ENCODE measurements at regions not wholly inside any gene's neighbourhood (a gene's known extent, or its start where the extent isn't known, plus 50 kb on each side); places are given as distances from the start of the nearest gene placed in this dataset.

DNA sequence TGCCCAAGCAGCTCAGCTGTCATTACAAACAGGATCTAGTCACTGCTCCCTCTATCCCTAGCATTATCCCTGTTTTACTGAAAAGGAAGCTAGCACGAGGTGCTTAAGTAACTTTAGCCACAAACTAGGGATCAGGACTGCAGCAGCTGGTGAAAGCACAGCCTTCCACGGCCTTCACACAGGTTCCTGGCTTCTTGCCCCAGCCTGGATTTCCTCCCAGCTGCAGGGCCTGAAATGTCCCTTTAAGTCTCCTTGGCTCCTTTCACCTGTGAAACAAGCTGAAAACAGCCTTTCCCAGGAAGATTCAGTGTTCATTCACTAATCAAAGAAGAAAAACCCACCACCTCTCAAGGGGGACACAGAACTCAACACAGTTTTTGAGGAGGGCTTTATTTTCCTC lies 754.5 kb downstream of the DIAPH3 start:
- Histone ChIP-seq H3K27me3 (ENCODE audit: control insufficient read depth, insufficient read depth, low read length) (no peaks in the 10 kb centered on the region), H3K27ac (ENCODE audit: low read length) (no peak overlapping the region), H3K36me3 (ENCODE audit: control insufficient read depth, insufficient read depth, low read length) (no peaks in the 10 kb centered on the region), H3K4me1 (ENCODE audit: control insufficient read depth, insufficient read depth, low read length) (no peaks in the 10 kb centered on the region), H3K9me3 (ENCODE audit: control insufficient read depth, insufficient read depth, low read length) (peaks cover 7% of the 10 kb centered on the region), H3K4me3 (ENCODE audit: low read length) (no peak overlapping the region)
- H3K9me3 Mint-ChIP-seq: peaks cover 13 to 17% of the 10 kb centered on the region in 2 donors
- H3K36me3 Mint-ChIP-seq: peaks cover 16% of the 10 kb centered on the region
- TF ChIP-seq, protein P1, sequence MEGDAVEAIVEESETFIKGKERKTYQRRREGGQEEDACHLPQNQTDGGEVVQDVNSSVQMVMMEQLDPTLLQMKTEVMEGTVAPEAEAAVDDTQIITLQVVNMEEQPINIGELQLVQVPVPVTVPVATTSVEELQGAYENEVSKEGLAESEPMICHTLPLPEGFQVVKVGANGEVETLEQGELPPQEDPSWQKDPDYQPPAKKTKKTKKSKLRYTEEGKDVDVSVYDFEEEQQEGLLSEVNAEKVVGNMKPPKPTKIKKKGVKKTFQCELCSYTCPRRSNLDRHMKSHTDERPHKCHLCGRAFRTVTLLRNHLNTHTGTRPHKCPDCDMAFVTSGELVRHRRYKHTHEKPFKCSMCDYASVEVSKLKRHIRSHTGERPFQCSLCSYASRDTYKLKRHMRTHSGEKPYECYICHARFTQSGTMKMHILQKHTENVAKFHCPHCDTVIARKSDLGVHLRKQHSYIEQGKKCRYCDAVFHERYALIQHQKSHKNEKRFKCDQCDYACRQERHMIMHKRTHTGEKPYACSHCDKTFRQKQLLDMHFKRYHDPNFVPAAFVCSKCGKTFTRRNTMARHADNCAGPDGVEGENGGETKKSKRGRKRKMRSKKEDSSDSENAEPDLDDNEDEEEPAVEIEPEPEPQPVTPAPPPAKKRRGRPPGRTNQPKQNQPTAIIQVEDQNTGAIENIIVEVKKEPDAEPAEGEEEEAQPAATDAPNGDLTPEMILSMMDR (IDR thresholded peaks at IDR 0.05): no peak
- H3K4me3 Mint-ChIP-seq: no peak overlapping the region
- intact Hi-C loops (cut with micrococcal nuclease): no loop called here
- DNase-seq (no peak), ATAC-seq (no peak)
- H3K4me1 Mint-ChIP-seq: peaks cover 0 to 7% of the 10 kb centered on the region in 2 donors
- peaks cover 0 to 3% of the 10 kb centered on the region in 2 donors for H3K27me3 Mint-ChIP-seq (ENCODE audit: low read depth in 2 of 2)
- WGBS (ENCODE audit: insufficient coverage): 59% methylated on average over 2 of the region's 2 CpGs
- no peak overlapping the region for H3K27ac Mint-ChIP-seq

- TF ChIP-seq, protein P1 (IDR thresholded peaks at IDR 0.05): no peak
- Mint-ChIP-seq H3K9me3 (peaks cover 13 to 17% of the 10 kb centered on the region in 2 donors), H3K4me3 (no peak overlapping the region), H3K4me1 (peaks cover 0 to 7% of the 10 kb centered on the region in 2 donors), H3K36me3 (peaks cover 16% of the 10 kb centered on the region), H3K27me3 (ENCODE audit: low read depth in 2 of 2) (peaks cover 0 to 3% of the 10 kb centered on the region in 2 donors), H3K27ac (no peak overlapping the region)
- Histone ChIP-seq H3K9me3 (ENCODE audit: control insufficient read depth, insufficient read depth, low read length) (peaks cover 7% of the 10 kb centered on the region), H3K27ac (ENCODE audit: low read length) (no peak overlapping the region), H3K4me1 (ENCODE audit: control insufficient read depth, insufficient read depth, low read length) (no peaks in the 10 kb centered on the region), H3K4me3 (ENCODE audit: low read length) (no peak overlapping the region), H3K36me3 (ENCODE audit: control insufficient read depth, insufficient read depth, low read length) (no peaks in the 10 kb centered on the region), H3K27me3 (ENCODE audit: control insufficient read depth, insufficient read depth, low read length) (no peaks in the 10 kb centered on the region)
- ATAC-seq (no peak), DNase-seq (no peak)
- 91% methylated on average over 6 of the region's 8 CpGs for WGBS (ENCODE audit: insufficient coverage)
- intact Hi-C loops (cut with micrococcal nuclease): no loop called here
Observed at GRCh38 chr13:59409634-59410200, 754.0 kb downstream of the DIAPH3 start.

- H3K36me3 ChIP-seq (ENCODE audit: control insufficient read depth, insufficient read depth, low read length): no peaks in the 10 kb centered on the region
- TF ChIP-seq, protein P1 (IDR thresholded peaks at IDR 0.05): no peak
- H3K27me3 Mint-ChIP-seq (ENCODE audit: low read depth in 2 of 2): peaks cover 0 to 3% of the 10 kb centered on the region in 2 donors
- ATAC-seq (no peak), DNase-seq (no peak)
- peaks cover 7% of the 10 kb centered on the region for H3K36me3 Mint-ChIP-seq
- H3K4me3 Mint-ChIP-seq: no peak overlapping the region
- intact Hi-C loops (cut with micrococcal nuclease): no loop called here
- no peak overlapping the region for H3K27ac Mint-ChIP-seq
- no peaks in the 10 kb centered on the region for H3K4me1 Mint-ChIP-seq
- peaks cover 3 to 4% of the 10 kb centered on the region in 2 donors for H3K9me3 Mint-ChIP-seq
- no peaks in the 10 kb centered on the region for H3K4me1 ChIP-seq (ENCODE audit: control insufficient read depth, insufficient read depth, low read length)
- H3K27ac ChIP-seq (ENCODE audit: low read length): no peak overlapping the region
- H3K9me3 ChIP-seq (ENCODE audit: control insufficient read depth, insufficient read depth, low read length): peaks cover 4% of the 10 kb centered on the region
- no peak overlapping the region for H3K4me3 ChIP-seq (ENCODE audit: low read length)
- no peaks in the 10 kb centered on the region for H3K27me3 ChIP-seq (ENCODE audit: control insufficient read depth, insufficient read depth, low read length)
Observed at GRCh38 chr13:59413126-59413525, 750.6 kb downstream of the DIAPH3 start.

DNA sequence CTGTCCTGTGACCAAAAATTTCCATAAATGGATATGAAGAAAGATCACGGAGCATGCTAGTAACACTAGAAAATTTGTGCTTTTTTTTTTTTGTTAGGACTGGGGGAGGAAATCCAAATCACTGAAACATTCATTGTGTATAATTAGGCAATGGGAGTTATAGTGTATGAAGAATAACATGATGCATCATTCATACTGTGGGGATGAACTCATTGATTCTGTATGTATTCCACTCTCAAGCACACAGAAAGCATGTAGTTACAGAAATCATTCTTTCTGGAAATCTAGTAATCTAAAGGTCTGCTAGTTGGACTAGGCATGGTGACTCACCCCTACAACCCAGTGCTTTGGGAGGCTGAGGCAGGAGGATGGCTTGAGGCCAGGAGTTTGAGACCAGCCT lies 749.7 kb downstream of the DIAPH3 start:
- intact Hi-C loops (cut with micrococcal nuclease): no loop called here
- WGBS (ENCODE audit: insufficient coverage): 82% methylated on average over 1 of the region's 1 CpG
- Mint-ChIP-seq H3K36me3 (peaks cover 7% of the 10 kb centered on the region), H3K27me3 (ENCODE audit: low read depth in 2 of 2) (peaks cover 0 to 3% of the 10 kb centered on the region in 2 donors), H3K27ac (no peak overlapping the region), H3K4me3 (no peak overlapping the region), H3K4me1 (no peaks in the 10 kb centered on the region), H3K9me3 (peaks cover 3 to 4% of the 10 kb centered on the region in 2 donors)
- Histone ChIP-seq H3K27me3 (ENCODE audit: control insufficient read depth, insufficient read depth, low read length) (no peaks in the 10 kb centered on the region), H3K4me3 (ENCODE audit: low read length) (no peak overlapping the region), H3K9me3 (ENCODE audit: control insufficient read depth, insufficient read depth, low read length) (no peaks in the 10 kb centered on the region), H3K4me1 (ENCODE audit: control insufficient read depth, insufficient read depth, low read length) (no peaks in the 10 kb centered on the region), H3K36me3 (ENCODE audit: control insufficient read depth, insufficient read depth, low read length) (no peaks in the 10 kb centered on the region), H3K27ac (ENCODE audit: low read length) (no peak overlapping the region)
- ATAC-seq (no peak), DNase-seq (no peak)
- TF ChIP-seq, protein P1 (IDR thresholded peaks at IDR 0.05): no peak
